GM12872 (cell line): ENCODE measurements at regions not wholly inside any gene's neighbourhood (a gene's known extent, or its start where the extent isn't known, plus 50 kb on each side); places are given as distances from the start of the nearest gene placed in this dataset.

Experiments
- TF ChIP-seq, protein P1 (sequence below): IDR thresholded peaks from 3 replicates; pipeline ENCODE4 v1.5.1; 2011; ENCODE audit warnings: low read depth, mild to moderate bottlenecking, low read length, moderate library complexity; ENCODE audit not compliant: insufficient read depth

DNA sequence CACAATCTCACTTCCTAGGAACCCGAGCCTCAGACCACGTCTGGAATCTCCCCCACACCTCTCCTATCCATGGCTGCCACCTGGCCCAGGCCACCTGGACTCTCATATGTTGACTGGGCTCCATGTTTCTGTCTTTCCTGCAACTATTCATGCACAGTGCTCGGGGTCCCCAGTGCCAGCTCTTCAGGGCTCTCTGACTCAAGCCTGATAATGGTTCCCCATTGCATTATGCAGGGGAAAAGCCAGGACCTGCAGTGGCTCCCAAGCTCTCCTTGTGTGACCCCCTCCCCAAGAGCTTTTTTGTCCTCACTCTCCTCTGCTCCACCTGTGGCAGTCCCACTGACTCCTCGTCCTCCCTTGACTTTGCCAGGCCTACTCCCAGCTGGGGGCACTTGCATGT lies 417.6 kb downstream of the NPHP4 start:
- TF ChIP-seq, protein P1, sequence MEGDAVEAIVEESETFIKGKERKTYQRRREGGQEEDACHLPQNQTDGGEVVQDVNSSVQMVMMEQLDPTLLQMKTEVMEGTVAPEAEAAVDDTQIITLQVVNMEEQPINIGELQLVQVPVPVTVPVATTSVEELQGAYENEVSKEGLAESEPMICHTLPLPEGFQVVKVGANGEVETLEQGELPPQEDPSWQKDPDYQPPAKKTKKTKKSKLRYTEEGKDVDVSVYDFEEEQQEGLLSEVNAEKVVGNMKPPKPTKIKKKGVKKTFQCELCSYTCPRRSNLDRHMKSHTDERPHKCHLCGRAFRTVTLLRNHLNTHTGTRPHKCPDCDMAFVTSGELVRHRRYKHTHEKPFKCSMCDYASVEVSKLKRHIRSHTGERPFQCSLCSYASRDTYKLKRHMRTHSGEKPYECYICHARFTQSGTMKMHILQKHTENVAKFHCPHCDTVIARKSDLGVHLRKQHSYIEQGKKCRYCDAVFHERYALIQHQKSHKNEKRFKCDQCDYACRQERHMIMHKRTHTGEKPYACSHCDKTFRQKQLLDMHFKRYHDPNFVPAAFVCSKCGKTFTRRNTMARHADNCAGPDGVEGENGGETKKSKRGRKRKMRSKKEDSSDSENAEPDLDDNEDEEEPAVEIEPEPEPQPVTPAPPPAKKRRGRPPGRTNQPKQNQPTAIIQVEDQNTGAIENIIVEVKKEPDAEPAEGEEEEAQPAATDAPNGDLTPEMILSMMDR = no peak

DNA sequence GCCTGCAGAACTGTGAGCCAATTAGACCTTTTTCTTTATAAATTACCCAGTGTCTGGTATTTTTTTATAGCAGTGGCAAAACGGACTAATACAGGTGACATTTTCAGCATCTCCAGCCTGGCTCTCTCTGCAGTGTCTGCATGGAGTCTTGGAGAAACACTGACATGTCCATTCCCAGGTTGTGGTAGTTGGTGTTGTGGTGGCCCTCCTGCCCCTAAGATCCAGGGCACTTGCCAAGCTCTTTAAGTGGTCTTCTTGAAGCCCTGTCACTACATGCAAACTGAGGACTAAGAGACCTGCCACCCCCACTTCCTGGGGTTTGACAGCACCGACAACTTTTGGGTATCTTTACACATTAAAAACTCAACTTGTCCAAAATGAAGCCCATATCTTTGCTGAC lies 419.4 kb downstream of the NPHP4 start:
- TF ChIP-seq, protein P1 = no peak

DNA sequence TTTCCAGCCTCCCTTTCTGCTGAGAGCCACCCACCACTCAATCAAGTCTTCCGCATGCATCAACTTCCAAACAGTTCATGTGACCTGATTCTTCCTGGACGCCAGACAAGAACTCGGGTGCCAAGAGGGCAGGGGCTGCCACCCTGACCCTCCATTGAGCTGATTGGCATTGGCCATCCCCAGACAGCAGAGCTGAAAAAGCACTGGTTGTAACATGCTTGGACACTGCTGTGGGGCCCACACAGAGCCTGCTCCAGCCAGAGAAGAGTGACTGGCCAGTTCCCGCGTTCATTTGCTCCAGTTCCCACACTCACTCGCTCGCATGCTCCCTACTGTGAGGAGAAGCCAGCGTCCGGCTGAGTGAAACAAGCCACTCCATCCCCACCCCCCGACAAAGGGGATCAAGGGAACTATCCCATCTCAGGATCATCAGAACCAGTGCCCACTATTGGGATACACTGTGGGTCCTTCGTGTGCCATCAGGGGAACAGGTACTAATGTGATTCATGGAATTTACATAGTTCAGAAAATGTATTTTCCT lies 420.3 kb downstream of the NPHP4 start:
- TF ChIP-seq, protein P1 = no peak

DNA sequence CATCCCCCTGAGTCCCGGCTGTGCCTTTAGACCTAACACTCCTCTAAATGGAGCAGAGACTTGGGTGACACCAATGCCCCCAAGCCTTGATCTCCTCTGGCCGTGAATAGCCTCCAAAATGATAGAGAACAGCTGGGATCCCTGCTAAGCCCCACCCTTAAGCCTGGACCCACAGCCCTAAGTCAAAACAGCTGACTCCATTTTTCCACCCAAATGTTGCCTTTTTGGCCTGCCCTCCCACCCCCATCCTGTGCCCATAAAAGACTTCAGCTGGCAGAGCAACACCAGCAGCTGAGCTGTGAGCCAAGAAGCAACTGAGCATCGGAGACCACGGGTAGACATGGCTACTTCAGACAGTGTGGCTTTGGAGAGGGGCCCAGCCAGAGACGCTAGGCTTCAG lies 420.8 kb downstream of the NPHP4 start:
- TF ChIP-seq, protein P1 = no peak

DNA sequence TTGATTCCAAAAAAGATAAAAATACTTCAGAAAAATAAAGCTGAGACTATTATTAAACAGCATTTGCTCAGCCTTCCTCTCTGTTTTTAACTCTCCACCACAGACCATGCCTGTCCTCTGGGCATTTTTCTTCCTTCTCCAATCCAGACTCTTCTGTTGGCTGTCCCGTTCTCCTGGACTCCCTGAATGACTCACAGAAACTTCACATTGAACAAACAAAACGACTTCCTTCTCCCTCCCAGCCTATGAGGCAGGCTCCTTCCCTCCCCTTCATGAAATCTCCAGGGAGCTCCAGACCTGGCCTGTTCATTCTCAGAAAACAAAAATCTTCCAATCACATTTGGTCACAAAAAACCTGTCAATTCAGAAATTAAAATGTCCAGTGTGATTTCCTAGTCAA lies 421.3 kb downstream of the NPHP4 start:
- TF ChIP-seq, protein P1 = no peak

DNA sequence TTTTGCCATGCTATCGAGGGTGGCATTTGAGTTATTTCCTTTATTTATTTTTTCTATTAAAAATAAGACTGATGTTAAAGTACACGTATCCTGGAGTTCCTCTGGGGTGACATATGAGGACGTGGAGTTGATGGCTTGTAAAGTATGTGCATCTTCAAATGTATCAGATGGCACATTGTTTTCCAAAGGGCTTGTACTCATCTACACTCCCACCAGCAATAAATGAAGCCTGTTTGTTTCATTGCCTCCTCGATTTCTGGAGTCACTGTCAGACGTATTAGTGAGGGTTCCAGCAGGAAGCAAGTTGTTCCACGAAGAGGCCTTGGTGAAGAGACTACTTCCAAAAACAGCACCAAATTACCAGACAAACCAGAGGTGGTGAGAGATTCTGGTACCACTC lies 423.9 kb downstream of the NPHP4 start:
- TF ChIP-seq, protein P1 = no peak

DNA sequence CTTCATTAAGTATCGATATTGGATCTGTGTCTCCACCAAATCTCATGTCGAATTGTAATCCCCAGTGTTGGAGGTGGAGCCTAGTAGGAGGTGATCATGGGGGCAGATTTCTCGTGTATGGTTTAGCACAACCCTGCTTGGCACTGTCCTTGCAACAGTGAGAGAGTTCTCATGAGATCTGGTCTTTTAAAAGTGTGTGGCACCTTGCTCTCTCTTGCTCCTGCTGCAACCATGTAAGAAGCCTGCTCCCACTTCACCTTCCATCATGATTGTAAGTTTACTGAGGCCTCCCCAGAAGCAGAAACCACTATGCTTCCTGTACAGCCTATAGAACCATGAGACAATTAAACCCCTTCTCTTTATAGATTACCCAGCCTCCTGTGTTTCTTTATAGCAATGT lies 424.4 kb downstream of the NPHP4 start:
- TF ChIP-seq, protein P1 = no peak
